H1 (cell line): ENCODE measurements at regions not wholly inside any gene's neighbourhood (a gene's known extent, or its start where the extent isn't known, plus 50 kb on each side); places are given as distances from the start of the nearest gene placed in this dataset.

Experiments used
- BACH1 ChIP-seq: IDR thresholded peaks from 2 replicates; pipeline ENCODE4 v1.6.1; 2012; ENCODE audit warnings: low read length, improper control_type of control experiment
- BCL11A ChIP-seq, 2 experiments: IDR thresholded peaks; one replicate each; pipeline ENCODE4 v1.6.1; 2011; ENCODE audit warnings: low read depth in 2 of 2, low read length in 2 of 2, mild to moderate bottlenecking in 2 of 2
- BRCA1 ChIP-seq: IDR thresholded peaks from 2 replicates; pipeline ENCODE4 v1.6.1; 2012; ENCODE audit warnings: low read depth, low read length, improper control_type of control experiment
- SP1 ChIP-seq: IDR thresholded peaks from 2 replicates; pipeline ENCODE4 v1.6.1; 2011; ENCODE audit warnings: low read depth, low read length

- TF ChIP-seq BCL11A (IDR thresholded peaks at IDR 0.05; ENCODE audit: low read depth in 2 of 2, low read length in 2 of 2): no peak
- no peak for TF ChIP-seq SP1
- no peak for TF ChIP-seq BACH1
- no peak for TF ChIP-seq BRCA1
Measured at GRCh38 chr11:110786226-110786902, 74.1 kb upstream of the ARHGAP20 start (continued).
